D341Med (cell line): ENCODE measurements at regions not wholly inside any gene's neighbourhood (a gene's known extent, or its start where the extent isn't known, plus 50 kb on each side); places are given as distances from the start of the nearest gene placed in this dataset.
A peak's percentile ranks its signal among the peaks of the same experiment; 100 is the strongest.

Source experiments
- DNase-seq: peaks from one replicate; pipeline ENCODE4 v3.0.0; 2012; ENCODE audit warnings: low spot score

DNA sequence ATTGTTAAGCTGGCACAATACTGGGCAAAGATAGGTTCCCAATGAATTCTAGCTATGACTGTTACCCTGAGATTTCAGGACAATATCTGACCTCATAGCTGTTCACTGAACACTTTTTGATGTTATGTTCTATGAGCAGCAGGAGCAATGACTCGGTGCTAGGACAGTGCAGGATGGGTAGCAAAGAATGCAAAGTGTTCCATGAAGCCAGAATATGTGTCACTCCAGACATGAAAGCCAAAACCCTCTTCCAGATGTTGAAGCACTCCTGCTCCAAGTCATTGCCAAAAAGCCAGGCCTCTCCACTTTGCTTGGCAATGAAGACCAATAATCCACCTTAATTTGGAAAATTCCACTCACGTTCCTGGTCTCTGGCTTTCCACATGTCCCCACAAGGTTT lies 300.9 kb upstream of the CPEB2 start:
- no peak for DNase-seq

DNA sequence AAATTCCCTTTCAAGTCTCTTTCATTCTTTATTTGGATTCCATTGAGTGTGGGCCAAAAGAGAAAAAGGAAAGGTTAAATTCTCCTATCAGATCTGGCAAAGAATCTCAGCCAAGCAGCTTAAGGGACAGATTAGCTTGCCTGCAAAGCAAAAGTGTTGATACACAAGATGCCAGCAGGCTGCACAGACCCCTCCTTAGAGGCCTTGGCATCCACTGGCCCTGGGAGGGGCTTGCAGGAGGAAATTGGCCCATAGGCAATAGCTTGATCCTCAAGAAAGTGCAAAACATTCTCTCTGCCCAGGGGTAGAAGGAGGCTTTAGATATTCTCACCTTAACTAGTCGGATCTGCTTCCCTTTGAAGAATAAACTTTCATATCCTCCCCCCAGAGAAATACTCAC lies 300.4 kb upstream of the CPEB2 start:
- DNase-seq: peak; percentile 43

DNA sequence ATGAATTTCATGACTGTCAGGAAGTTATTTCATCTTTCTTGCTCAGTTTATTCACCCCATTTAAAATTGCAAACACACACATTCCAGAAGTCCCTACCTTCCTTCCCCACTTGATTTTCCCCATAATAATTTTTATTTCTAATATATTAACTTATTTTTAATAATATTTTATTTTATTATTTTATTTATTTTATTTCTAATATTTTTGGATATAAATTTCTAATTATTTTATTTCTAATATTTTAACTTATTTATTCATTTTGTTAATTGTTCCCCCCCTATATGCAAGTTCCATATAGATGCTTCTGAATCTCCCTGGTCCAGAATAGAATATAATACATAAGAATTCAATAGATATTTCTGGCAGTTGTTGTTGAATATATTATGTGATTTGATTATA lies 293.7 kb upstream of the CPEB2 start:
- DNase-seq: no peak

DNA sequence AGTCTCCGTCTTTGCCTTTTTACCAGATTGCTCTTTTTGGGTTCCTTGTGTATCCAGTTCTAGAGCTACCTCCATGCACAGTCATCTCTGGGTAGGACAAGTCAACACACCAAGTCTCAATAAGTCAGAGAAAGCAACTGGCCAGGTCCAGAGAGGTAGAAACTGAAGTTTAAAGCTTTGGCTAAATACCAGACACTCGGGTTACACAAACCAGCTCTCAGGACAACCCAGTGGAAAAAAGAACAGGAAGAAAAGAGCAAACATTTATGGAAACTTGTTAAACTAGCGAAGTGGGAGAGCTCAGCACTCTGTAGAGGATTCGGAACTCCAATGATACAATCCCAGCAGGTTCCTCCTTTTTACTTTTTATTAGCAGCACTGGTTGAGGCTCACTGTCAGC lies 291.0 kb upstream of the CPEB2 start:
- DNase-seq: no peak

DNA sequence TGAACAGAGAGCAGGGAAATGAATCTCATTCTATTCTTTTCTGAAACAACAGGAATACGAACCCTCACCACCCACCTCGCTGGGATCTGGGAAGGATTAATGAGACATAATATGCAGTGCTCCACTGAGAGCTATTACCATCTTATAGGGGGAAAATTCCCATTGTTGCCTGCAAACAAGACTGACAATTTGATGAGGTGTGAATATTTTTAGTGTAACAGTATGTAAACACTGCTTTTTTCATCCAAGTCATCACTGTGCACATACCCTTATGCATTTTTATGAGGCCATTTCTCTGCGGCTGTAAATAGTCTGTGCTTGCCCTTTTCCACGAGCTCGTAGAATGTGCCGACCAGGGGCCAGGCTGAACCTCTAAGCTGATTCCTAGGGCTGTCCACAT lies 285.6 kb upstream of the CPEB2 start:
- DNase-seq: no peak

DNA sequence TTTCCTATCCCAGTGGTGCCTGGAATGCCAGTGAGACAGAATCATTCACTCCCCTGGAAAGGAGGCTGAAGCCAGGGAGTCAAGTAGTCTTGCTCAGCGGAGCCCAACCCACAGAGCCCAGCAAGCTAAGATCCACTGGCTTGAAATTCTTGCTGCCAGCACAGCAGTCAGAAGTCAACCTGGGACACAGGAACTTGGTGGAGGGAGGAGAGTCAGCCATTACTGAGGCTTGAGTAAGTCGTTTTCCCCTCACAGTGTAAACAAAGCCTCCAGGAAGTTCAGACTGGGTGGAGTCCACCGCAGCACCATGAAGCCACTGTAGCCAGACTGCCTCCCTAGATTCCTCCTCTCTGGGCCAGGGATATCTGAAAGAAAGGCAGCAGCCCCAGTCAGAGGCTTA lies 283.2 kb upstream of the CPEB2 start:
- DNase-seq: no peak

DNA sequence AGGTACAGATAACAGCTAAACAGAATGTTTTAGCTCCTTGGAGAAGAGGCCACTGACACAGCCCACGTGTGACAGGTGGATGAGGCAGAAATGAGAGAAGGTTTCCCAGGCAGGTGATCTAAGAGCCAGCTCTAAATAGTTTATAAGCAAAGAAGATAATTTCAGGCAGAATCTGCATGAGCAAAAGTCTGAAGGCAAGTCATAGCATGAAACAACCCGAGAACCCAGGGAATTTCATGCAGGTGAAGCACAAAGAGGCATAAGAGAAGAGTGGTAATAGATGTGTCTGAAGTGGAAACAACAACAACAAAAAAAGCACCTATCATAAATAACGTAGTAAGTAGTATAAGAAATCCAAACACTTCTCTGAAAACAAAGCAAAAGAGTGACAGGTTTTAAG lies 275.8 kb upstream of the CPEB2 start:
- DNase-seq: no peak

DNA sequence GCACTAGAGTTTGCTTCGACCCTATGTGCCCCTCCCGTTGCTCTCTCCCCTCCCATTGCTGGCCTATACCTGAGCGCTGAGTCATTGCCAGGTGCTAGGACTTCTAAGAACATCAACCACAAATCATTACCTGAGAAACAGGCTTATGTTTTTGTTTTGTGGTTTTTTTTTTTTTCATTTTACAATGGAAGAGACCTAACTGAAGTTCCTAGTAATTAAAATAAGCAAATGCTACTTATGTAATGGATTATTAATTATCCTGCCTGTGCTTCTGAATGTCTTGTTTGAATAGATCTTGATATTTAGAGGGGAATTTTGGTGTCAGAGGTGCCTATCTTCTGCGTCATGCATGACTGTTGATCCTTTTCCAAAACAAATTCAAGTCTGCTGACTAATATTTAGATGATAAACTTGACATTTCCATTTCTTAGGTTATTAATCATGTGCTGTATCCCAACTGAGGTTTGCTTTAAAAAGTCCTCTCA lies 275.4 kb upstream of the CPEB2 start:
- DNase-seq: no peak

DNA sequence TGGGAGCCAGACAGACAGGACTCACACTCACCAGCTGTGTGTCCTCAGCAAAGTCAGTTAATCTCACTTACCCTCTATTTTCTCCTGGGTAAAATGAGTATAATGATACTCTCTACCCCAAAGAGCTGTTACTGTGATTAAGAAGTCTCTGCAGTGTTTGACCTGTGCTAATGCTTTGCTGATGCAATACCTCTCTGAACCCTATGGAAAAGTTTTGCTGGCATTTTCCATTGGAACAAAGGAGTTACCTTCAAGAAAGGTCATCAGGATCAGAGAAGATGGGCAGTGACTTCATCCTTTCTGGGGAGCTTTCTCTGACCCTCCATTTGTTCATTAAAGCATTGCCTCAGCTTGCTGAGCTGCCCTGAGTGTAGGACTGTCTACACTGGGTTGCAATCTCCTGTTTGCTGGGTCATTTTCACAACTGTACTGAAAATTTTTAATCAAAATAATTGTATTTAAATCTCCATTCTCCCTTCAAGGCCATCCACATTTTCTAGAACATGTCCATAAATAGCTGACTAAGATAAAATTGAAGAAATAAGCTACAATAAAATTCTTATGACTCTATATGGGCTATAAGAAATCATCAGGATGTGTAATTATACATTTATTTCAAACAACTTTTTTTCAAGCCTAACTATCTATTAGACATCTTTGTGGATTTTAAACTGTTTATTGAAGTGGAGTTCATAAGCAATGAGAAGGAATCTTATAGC lies 272.8 kb upstream of the CPEB2 start:
- no peak for DNase-seq

DNA sequence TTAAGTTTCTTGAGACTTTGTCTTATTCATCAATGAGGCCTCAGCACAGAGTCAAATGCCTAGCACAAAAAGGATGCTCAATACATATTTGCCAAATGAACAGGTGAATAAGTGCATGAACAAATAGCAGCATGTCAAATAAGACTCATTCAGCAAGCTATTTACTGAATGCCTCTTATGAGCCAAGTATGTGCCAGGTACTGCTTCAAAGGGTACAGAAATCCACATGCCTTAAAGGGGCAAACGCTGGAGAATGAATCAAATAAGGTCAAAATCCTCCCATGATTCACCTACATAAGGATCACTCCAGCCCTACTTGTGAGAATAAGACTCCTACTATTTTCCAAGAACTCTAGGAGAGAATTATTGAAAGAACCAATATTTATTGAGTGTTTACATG lies 260.2 kb upstream of the CPEB2 start:
- DNase-seq: no peak

DNA sequence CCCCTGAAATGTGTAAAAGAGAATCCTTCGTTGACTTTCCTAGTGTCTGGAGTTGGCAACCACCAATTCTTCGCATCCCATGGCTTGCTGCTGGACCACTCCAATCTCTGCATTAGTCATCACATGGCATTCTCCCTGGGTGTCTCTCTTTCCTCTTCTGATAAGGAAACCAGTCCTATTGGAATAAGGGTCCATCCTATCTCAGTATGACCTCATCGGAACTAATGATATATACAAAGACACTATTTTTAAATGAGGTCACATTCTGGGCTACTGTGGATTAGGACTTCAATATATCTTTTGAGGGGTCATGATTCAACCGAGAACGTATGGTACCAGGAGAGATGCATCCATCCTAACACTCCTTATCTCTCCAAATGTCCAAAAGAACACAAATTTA lies 259.1 kb upstream of the CPEB2 start:
- no peak for DNase-seq

DNA sequence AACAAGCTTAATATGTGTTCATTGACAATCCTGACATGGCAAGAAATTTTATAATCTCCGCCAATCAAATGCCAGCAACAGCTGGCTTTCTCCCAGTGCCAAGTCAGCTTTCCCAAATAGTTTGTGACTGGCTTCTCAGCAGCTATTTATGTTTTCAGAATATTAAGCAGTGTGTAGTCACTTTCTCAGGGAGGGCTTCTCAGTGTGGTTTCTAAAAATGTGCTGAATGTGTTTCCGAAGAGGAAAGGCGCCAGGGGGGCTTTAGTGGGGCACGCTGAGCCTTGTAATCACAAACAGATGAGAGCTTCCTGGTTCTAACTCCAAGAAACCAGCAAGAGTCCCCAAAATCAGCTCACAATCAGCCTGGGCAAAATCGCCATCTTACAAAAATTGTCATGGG lies 258.7 kb upstream of the CPEB2 start:
- no peak for DNase-seq

DNA sequence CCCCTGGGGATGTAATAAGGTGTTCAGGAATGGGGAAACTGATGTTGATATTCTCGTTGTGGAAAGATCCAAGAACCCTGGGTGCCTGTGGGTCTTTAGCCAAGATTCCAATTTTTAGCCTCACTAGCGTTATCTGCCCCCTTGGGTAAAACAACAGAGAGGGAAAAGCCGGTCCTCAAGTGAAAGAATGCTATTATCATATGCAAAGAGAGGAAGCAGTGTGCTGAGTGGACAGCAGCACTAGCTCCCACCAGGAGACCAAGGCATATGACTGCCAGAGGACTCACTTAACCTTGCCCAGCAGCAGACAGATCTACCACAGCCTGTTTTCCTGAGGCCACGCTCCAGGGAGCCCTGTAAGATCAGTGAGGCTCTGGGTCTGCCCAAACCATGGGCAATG lies 257.9 kb upstream of the CPEB2 start:
- DNase-seq: no peak

DNA sequence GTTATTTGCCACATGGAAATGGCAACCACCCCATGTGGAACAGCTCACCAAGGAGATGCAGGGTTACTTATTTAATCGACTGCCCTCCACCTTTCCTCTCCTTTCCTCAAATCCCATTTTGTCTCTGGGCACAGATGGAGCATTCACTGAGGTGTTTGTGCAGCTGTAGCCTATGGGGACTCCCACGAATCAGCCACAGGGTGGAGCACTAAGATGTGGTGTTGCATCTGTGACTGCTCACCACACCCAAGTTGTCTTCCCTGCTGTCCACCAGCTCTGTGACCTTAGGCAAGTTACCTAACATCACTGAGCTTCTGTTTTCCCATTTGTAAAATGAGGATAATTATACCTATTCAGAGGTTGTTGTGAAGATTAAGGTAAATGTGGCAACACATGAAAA lies 252.4 kb upstream of the CPEB2 start:
- DNase-seq: peak; percentile 30

DNA sequence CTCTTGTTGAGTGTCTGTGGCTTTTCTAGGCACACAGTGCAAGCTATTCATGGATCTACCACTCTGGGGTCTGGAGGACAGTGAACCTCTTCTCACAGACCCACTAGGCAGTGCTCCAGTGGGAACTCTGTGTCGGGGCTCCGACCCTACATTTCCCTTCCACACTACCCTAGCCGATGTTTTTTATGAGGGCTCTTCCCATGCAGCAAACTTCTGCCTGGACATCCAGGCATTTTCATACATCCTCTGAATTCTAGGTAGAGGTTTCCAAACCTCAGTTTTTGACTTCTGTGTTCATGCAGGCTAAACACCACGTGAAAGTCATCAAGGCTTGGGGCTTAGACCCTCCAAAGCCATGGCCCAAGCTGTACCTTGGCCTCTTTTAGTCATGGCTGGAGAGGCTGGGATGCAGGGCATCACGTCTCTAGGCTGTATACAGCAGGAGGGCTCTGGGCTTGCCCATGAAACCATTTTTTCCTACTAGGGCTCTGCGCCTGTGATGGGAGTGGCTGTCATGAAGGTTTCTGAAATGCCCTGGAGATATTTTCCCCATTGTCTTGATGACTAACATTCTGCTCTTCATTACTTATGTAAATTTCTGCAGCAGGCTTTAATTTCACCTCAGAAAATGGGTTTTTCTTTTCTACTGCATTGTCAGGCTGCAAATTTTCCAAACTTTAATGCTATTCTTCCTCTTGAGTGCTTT lies 249.8 kb upstream of the CPEB2 start:
- no peak for DNase-seq

DNA sequence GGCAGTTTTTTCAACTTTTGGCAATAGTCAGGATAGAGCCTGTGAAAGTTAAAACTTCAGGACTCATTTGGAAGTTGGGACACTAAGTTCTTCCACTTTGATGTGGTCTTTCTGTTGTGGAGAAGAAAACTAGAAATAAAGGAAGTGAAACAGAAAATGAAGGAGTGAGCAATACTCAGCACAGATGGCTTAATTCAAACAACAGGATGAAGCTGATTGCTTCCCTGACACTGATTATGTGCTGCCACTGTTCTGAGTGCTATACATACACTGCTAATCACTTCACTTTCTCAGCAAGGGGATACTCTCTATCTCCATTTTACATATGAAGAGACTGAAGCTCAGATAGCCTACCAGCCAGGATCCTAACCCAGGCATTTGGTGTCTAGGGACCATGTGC lies 235.1 kb upstream of the CPEB2 start:
- DNase-seq: no peak

DNA sequence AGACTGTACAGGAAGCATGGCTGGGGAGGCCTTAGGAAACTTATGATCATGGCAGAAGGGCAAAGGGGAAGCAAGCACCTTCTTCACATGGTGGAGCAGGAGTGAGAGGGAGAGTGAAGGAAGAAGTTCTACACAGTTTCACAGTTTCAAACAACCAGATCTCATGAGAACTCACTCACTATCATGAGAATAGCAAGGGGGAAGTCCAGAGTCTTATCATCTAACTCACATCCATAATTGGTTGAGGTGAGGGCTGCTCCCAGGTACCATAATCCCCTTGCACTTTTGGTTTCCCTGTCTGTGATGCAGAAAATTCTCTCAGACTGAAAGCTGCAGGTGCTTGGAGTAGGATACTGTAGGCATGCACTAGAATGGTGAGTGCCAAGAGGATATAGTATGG lies 233.8 kb upstream of the CPEB2 start:
- DNase-seq: no peak

DNA sequence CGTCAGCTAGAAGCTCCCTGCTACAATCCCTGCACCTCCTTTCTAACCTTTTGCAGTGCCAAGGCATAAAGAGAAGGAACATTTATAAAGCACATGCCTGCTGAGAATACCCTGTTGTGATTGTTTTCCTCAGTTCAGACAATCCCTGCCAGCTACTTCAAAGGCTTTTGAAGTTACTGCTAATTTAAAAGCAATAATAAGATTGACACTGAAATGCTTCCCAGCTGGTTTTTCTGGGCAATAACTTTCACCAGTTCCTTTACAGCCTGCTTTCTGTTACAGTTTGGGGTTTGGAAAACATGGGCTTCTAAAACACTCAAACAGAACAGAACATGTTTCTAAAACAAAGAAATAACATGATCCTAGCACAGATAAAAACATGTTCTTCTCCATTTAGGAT lies 232.3 kb upstream of the CPEB2 start:
- DNase-seq: no peak

DNA sequence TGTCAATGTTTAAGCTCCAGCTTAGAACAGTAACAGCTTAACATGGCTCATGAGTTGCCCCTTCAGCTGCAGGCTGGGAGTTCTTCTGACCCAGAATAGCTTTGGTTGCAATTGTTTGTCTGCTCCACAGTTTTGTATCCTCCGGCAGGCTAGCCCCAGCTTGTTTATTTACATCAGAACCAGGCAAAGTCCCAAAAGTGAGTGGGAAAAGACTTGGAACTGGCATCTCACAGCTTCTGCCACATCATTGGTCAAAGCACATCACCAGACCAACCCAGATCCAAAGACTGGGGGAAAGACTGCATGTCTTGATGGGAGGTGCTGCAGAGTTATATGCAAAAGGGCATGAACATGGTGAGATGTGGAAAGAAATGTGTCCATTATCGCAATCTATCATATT lies 231.2 kb upstream of the CPEB2 start:
- no peak for DNase-seq

DNA sequence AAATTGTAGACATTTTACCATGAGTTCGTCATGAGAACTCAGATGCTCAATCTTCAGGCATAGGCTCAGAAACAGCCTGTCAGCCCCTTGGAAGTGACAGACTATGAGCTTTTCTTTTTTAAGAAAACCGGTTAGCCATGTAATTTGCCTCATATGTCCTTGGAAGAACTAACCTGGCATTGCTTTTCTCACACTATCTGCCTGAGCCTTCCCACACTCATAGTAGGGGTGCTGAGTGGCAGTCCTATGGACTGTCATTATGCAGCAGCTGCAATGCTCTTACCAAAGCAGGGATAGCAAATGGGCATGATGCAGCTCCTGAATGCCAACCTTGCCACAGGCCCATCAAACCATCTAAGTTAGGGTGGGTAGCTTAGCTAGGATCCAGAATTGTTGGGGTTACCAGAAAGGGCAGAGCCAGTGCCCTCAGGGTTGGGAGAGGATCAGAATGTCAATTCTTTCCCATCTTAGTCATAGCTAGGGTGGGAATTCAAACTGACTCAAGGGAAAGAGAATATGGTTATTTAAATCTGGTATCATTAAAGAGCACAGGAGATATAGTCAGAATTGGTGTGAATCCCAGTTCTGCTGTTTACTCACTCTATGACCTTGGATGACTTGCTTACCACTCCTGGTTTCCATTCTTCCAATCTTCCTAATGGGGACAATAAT lies 230.6 kb upstream of the CPEB2 start:
- no peak for DNase-seq

DNA sequence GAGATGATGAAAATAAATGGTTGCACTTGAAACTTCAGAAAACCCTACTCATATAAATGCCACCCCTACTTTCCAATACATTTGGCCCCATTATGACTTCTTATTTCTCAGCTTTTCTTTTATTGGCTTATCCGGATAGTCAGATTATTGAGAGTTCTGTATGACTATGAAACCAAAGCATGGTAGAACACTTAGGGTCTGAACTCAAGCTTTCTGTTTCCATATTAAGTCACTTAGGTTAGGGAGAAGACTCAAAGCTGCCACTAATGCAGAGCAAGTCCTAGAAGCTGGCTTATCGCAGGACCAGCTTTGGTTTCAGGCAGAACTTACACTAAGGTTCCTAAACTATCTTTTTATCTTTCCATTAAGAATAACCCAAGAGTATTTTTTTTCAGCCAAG lies 229.9 kb upstream of the CPEB2 start:
- no peak for DNase-seq

DNA sequence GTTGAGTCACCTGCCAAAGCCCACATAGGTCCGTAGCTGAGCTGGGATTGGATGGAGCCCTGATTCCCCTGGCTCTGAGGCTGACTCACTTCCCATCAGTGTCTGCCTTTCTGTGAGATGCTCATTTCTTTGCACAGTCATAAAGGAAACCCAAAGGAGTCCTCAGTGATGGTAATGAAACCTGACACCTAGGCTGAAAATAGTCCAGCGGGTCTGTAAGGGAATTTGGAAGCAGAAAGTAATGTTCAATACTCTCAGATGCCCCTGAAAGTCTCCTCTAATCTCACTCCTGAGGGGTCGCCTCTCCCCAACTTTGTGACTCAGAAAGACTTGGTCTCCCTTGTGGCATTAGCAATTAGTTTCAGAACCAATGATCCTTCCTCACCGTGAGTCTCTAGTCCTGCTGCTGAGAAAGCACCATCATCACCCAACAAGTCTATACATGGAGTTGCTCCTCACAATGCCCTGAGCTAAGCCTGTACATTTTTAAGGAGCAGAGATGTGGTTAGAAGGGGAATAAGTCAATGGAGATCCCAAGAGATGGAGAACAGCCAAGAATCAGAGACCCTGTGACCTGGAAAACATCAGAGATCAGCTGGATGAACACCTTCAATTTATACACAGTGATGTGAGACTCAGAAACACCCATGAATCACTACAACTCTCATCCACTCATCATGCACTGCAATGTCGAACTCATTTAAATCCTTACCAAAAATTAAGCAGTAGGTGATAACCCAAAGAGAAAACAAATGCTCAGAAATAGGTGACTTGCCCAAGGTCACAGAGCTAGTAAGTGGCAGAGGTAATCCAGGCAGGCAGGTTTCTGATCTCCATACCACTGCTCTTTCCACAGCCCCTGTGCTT lies 219.0 kb upstream of the CPEB2 start:
- no peak for DNase-seq
